ENCODE measurements at regions not wholly inside any gene's neighbourhood (a gene's known extent, or its start where the extent isn't known, plus 50 kb on each side); places are given as distances from the start of the nearest gene placed in this dataset.

DNA sequence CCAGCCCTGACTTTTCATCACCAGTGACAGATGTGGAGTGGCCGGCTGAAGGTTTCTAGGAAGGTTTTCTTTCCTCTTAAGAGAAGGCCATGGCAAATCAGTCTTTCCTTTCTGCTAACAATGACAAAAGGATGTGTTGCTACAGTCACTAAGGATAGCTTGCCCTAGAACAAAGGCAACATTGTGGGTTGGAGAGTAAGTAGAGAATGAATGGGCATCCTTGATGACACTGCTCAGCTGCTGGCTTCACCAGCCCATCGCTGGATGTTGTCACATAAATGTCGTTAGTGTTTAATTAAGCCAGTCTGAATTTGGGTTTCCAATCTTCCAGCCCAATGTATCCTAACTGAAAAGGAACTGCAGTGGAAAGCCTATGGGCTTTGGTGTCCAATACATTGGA is 168.4 kb downstream of the ZIC5 start:
- Histone ChIP-seq H3K27ac (ENCODE audit: control insufficient read depth, insufficient read depth, low read length) (no peak overlapping the region), H3K4me1 (ENCODE audit: control insufficient read depth, extremely low read depth, insufficient read depth, low read length) (no peaks in the 10 kb centered on the region), H3K9me1 (ENCODE audit: control insufficient read depth, extremely low read depth, insufficient read depth, low read length) (no peaks in the 10 kb centered on the region), H3K79me2 (ENCODE audit: control insufficient read depth, insufficient read depth, low read length) (no peaks in the 10 kb centered on the region), H2AFZ (ENCODE audit: control insufficient read depth, low read length) (no peak overlapping the region), H3K27me3 (ENCODE audit: control insufficient read depth, extremely low read depth, insufficient read depth, low read length) (no peaks in the 10 kb centered on the region), H3K9me3 (ENCODE audit: control insufficient read depth, low read depth, low read length) (no peaks in the 10 kb centered on the region), H4K20me1 (ENCODE audit: control insufficient read depth, extremely low read depth, insufficient read depth, low read length) (no peaks in the 10 kb centered on the region), H3K4me3 (ENCODE audit: control insufficient read depth in 2 of 3, extremely low read depth in 1 of 3, insufficient read depth in 2 of 3, low read depth in 1 of 3, low read length in 3 of 3) (no peak overlapping the region), H3K36me3 (ENCODE audit: control insufficient read depth in 2 of 2, extremely low read depth in 1 of 2, insufficient read depth in 2 of 2, low read length in 2 of 2) (no peaks in the 10 kb centered on the region), H3K4me2 (ENCODE audit: control insufficient read depth, extremely low read depth, insufficient read depth, low read depth, low read length) (no peak overlapping the region), H3K9ac (ENCODE audit: control insufficient read depth, extremely low read depth, insufficient read depth, low read length) (no peak overlapping the region)
- FAIRE-seq: no peak
- dilution Hi-C loops (cut with MboI; ENCODE audit: extremely low pct_ligation_motif_present, low sequenced_read_pairs): no loop called here
- DNase-seq (ENCODE audit: low read depth, low spot score): no peak
- TF ChIP-seq EZH2 (IDR thresholded peaks at IDR 0.05; ENCODE audit: low read length) (no peak), CTCF (optimal IDR thresholded peaks at IDR 0.05 in 1 of 3, IDR thresholded peaks at IDR 0.05 in 1 of 3, conservative IDR thresholded peaks at IDR 0.05 in 1 of 3; ENCODE audit: extremely low read depth in 1 of 3, insufficient read depth in 2 of 3, low read length in 3 of 3) (no peak)

DNA sequence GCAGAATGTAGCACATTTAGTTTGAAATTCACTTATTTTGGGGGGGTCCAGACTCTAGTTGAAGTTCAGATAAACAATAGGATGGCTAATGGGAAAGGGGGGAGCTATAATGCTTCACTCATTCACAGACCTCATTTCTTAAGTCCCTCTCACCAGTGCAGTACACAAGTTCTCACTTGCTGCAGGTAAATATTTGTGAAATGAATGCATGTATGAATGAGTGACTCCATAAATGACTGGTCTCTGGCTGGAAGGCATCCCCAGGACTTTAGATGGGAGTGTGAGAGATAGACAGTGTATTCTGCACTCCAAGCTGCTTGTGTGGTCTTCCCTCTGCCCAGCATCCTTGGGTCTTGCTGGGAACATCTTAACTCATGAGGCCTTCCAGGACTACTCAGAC is 169.2 kb downstream of the ZIC5 start:
- TF ChIP-seq CTCF (optimal IDR thresholded peaks at IDR 0.05 in 1 of 3, IDR thresholded peaks at IDR 0.05 in 1 of 3, conservative IDR thresholded peaks at IDR 0.05 in 1 of 3; ENCODE audit: extremely low read depth in 1 of 3, insufficient read depth in 2 of 3, low read length in 3 of 3) (no peak), EZH2 (IDR thresholded peaks at IDR 0.05; ENCODE audit: low read length) (no peak)
- no peak overlapping the region for H3K27ac ChIP-seq (ENCODE audit: control insufficient read depth, insufficient read depth, low read length)
- no peaks in the 10 kb centered on the region for H3K27me3 ChIP-seq (ENCODE audit: control insufficient read depth, extremely low read depth, insufficient read depth, low read length)
- no peaks in the 10 kb centered on the region for H3K4me1 ChIP-seq (ENCODE audit: control insufficient read depth, extremely low read depth, insufficient read depth, low read length)
- H3K9me3 ChIP-seq (ENCODE audit: control insufficient read depth, low read depth, low read length): no peaks in the 10 kb centered on the region
- no peaks in the 10 kb centered on the region for H3K9me1 ChIP-seq (ENCODE audit: control insufficient read depth, extremely low read depth, insufficient read depth, low read length)
- dilution Hi-C loops (cut with MboI; ENCODE audit: extremely low pct_ligation_motif_present, low sequenced_read_pairs): no loop called here
- no peaks in the 10 kb centered on the region for H3K36me3 ChIP-seq (ENCODE audit: control insufficient read depth in 2 of 2, extremely low read depth in 1 of 2, insufficient read depth in 2 of 2, low read length in 2 of 2)
- H2AFZ ChIP-seq (ENCODE audit: control insufficient read depth, low read length): no peak overlapping the region
- no peak overlapping the region for H3K4me3 ChIP-seq (ENCODE audit: control insufficient read depth in 2 of 3, extremely low read depth in 1 of 3, insufficient read depth in 2 of 3, low read depth in 1 of 3, low read length in 3 of 3)
- no peaks in the 10 kb centered on the region for H4K20me1 ChIP-seq (ENCODE audit: control insufficient read depth, extremely low read depth, insufficient read depth, low read length)
- no peak for DNase-seq (ENCODE audit: low read depth, low spot score)
- H3K9ac ChIP-seq (ENCODE audit: control insufficient read depth, extremely low read depth, insufficient read depth, low read length): no peak overlapping the region
- no peaks in the 10 kb centered on the region for H3K79me2 ChIP-seq (ENCODE audit: control insufficient read depth, insufficient read depth, low read length)
- no peak for FAIRE-seq
- H3K4me2 ChIP-seq (ENCODE audit: control insufficient read depth, extremely low read depth, insufficient read depth, low read depth, low read length): no peak overlapping the region
